ENCODE measurements at regions not wholly inside any gene's neighbourhood (a gene's known extent, or its start where the extent isn't known, plus 50 kb on each side); places are given as distances from the start of the nearest gene placed in this dataset.

- TF ChIP-seq, protein P1, sequence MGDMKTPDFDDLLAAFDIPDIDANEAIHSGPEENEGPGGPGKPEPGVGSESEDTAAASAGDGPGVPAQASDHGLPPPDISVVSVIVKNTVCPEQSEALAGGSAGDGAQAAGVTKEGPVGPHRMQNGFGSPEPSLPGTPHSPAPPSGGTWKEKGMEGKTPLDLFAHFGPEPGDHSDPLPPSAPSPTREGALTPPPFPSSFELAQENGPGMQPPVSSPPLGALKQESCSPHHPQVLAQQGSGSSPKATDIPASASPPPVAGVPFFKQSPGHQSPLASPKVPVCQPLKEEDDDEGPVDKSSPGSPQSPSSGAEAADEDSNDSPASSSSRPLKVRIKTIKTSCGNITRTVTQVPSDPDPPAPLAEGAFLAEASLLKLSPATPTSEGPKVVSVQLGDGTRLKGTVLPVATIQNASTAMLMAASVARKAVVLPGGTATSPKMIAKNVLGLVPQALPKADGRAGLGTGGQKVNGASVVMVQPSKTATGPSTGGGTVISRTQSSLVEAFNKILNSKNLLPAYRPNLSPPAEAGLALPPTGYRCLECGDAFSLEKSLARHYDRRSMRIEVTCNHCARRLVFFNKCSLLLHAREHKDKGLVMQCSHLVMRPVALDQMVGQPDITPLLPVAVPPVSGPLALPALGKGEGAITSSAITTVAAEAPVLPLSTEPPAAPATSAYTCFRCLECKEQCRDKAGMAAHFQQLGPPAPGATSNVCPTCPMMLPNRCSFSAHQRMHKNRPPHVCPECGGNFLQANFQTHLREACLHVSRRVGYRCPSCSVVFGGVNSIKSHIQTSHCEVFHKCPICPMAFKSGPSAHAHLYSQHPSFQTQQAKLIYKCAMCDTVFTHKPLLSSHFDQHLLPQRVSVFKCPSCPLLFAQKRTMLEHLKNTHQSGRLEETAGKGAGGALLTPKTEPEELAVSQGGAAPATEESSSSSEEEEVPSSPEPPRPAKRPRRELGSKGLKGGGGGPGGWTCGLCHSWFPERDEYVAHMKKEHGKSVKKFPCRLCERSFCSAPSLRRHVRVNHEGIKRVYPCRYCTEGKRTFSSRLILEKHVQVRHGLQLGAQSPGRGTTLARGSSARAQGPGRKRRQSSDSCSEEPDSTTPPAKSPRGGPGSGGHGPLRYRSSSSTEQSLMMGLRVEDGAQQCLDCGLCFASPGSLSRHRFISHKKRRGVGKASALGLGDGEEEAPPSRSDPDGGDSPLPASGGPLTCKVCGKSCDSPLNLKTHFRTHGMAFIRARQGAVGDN (IDR thresholded peaks at IDR 0.05): no peak
These were observed 237.5 kb downstream of the ACTR3 start (continued) for GRCh38 chr2:114127372-114127771.

GRCh38 chr2:114128263-114128662 lies 238.4 kb downstream of the ACTR3 start:
- no peak for FAIRE-seq
- Histone ChIP-seq H2AFZ (ENCODE audit: control insufficient read depth, low read depth, low read length) (no peak overlapping the region), H4K20me1 (ENCODE audit: control insufficient read depth, insufficient read depth) (no peaks in the 10 kb centered on the region), H3K79me2 (ENCODE audit: control insufficient read depth, insufficient read depth, low read length) (no peaks in the 10 kb centered on the region), H3K9ac (ENCODE audit: control insufficient read depth, insufficient read depth, low read length) (no peak overlapping the region), H3K4me3 (no peak overlapping the region), H3K27me3 (replicated peaks in 1 of 2; ENCODE audit: control insufficient read depth in 2 of 2, insufficient read depth in 2 of 2, low read length in 1 of 2) (no peaks in the 10 kb centered on the region), H3K9me3 (replicated peaks; ENCODE audit: control insufficient read depth, insufficient read depth, low read length) (no peaks in the 10 kb centered on the region), H3K4me2 (ENCODE audit: control insufficient read depth, insufficient read depth) (no peak overlapping the region), H3K27ac (ENCODE audit: control insufficient read depth, insufficient read depth) (no peak overlapping the region), H3K36me3 (ENCODE audit: control insufficient read depth in 2 of 2, insufficient read depth in 2 of 2, low read length in 1 of 2) (no peaks in the 10 kb centered on the region), H3K4me1 (ENCODE audit: control insufficient read depth, insufficient read depth, low read length) (no peaks in the 10 kb centered on the region)
- ChIA-PET SMC1A (ENCODE audit: uncharacterized antibody, unreplicated experiment) (no interaction called here), CTCF (no interaction called here), RAD21 (ENCODE audit: unreplicated experiment) (no interaction called here), POLR2A (no interaction called here)
- intact Hi-C loops (cut with micrococcal nuclease; ENCODE audit: unreplicated experiment) (no loop called here), in situ Hi-C loops (cut with MboI) (no loop called here)
- BruUV-seq (replicated peaks): no TSS peak
- no peak for ATAC-seq
- DNase-seq (ENCODE audit: low read depth, low spot score): no peak
- WGBS (ENCODE audit: insufficient coverage, insufficient replicate concordance, low lambda C conversion rate, missing lambda C conversion rate): 38% methylated on average over 3 of the region's 3 CpGs
- TF ChIP-seq MLLT1 (IDR thresholded peaks at IDR 0.05) (no peak), RAD51 (IDR thresholded peaks at IDR 0.05) (no peak), PBX3 (IDR thresholded peaks at IDR 0.05; ENCODE audit: insufficient replicate concordance, low read depth, low read length) (no peak), SIN3A (IDR thresholded peaks at IDR 0.05; ENCODE audit: low read depth, low read length) (no peak), NFXL1 (IDR thresholded peaks at IDR 0.05; ENCODE audit: borderline replicate concordance) (no peak), ZBTB33 (IDR thresholded peaks at IDR 0.05) (no peak), HDAC2 (IDR thresholded peaks at IDR 0.05) (no peak), YY1 (IDR thresholded peaks at IDR 0.05; ENCODE audit: low read depth, low read length) (no peak)
- TF ChIP-seq, protein P2, sequence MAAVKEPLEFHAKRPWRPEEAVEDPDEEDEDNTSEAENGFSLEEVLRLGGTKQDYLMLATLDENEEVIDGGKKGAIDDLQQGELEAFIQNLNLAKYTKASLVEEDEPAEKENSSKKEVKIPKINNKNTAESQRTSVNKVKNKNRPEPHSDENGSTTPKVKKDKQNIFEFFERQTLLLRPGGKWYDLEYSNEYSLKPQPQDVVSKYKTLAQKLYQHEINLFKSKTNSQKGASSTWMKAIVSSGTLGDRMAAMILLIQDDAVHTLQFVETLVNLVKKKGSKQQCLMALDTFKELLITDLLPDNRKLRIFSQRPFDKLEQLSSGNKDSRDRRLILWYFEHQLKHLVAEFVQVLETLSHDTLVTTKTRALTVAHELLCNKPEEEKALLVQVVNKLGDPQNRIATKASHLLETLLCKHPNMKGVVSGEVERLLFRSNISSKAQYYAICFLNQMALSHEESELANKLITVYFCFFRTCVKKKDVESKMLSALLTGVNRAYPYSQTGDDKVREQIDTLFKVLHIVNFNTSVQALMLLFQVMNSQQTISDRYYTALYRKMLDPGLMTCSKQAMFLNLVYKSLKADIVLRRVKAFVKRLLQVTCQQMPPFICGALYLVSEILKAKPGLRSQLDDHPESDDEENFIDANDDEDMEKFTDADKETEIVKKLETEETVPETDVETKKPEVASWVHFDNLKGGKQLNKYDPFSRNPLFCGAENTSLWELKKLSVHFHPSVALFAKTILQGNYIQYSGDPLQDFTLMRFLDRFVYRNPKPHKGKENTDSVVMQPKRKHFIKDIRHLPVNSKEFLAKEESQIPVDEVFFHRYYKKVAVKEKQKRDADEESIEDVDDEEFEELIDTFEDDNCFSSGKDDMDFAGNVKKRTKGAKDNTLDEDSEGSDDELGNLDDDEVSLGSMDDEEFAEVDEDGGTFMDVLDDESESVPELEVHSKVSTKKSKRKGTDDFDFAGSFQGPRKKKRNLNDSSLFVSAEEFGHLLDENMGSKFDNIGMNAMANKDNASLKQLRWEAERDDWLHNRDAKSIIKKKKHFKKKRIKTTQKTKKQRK (IDR thresholded peaks at IDR 0.05; ENCODE audit: low read depth, low read length): no peak
